OCI-LY1 (cell line): ENCODE measurements at regions not wholly inside any gene's neighbourhood (a gene's known extent, or its start where the extent isn't known, plus 50 kb on each side); places are given as distances from the start of the nearest gene placed in this dataset.

Source experiments
- H2AFZ ChIP-seq: fragments of 200-600 bp; sonication (generic), shearing (Covaris generic); 2 replicates; pipeline ENCODE4 v1.6.0; 2014; ENCODE audit warnings: antibody characterized with exemption, mild to moderate bottlenecking, low read length
- H3F3A ChIP-seq: fragments of 200-600 bp; sonication (generic), shearing (Covaris generic); 2 replicates; pipeline ENCODE4 v1.6.0; 2014; ENCODE audit warnings: mild to moderate bottlenecking, antibody characterized with exemption, low read length, moderate library complexity; ENCODE audit not compliant: insufficient read depth
- H3K27ac ChIP-seq: fragments of 200-600 bp; sonication (generic); 2 replicates; pipeline ENCODE4 v1.5.1; 2014; ENCODE audit warnings: low read length, mixed run types, mild to moderate bottlenecking, low read depth; ENCODE audit not compliant: poor library complexity, severe bottlenecking
- H3K27me3 ChIP-seq: fragments of 200-600 bp; sonication (generic); 2 replicates; pipeline ENCODE4 v1.6.0; 2014; ENCODE audit warnings: antibody characterized with exemption, mild to moderate bottlenecking, low read length, moderate library complexity; ENCODE audit not compliant: insufficient read depth
- H3K36me3 ChIP-seq: fragments of 200-600 bp; sonication (generic); 2 replicates; pipeline ENCODE4 v1.6.1; 2014; ENCODE audit warnings: mild to moderate bottlenecking, antibody characterized with exemption, low read length, moderate library complexity, mixed read lengths; ENCODE audit not compliant: insufficient read depth
- H3K4me1 ChIP-seq: fragments of 200-600 bp; sonication (generic); 2 replicates; pipeline ENCODE4 v1.5.1; 2014; ENCODE audit warnings: mild to moderate bottlenecking, low read length, moderate library complexity; ENCODE audit not compliant: insufficient read depth, severe bottlenecking
- H3K4me2 ChIP-seq: fragments of 200-600 bp; sonication (generic), shearing (Covaris generic); 2 replicates; pipeline ENCODE4 v1.6.1; 2014; ENCODE audit warnings: low read length
- H3K4me3 ChIP-seq: fragments of 200-600 bp; sonication (generic); 2 replicates; pipeline ENCODE4 v1.5.1; 2014; ENCODE audit warnings: low read length, low read depth, mild to moderate bottlenecking, mixed read lengths; ENCODE audit not compliant: poor library complexity, severe bottlenecking
- H3K79me2 ChIP-seq: fragments of 200-600 bp; shearing (Covaris generic); 2 replicates; pipeline ENCODE4 v1.6.1; 2016; ENCODE audit warnings: mixed run types, low read length, mixed read lengths; ENCODE audit not compliant: insufficient read depth
- H3K9ac ChIP-seq: fragments of 200-600 bp; sonication (generic), shearing (Covaris generic); 2 replicates; pipeline ENCODE4 v1.6.1; 2014; ENCODE audit warnings: mild to moderate bottlenecking, low read length, mixed read lengths
- H3K9me2 ChIP-seq: fragments of 200-600 bp; sonication (generic), shearing (Covaris generic); 2 replicates; pipeline ENCODE4 v1.6.1; 2014; ENCODE audit warnings: low read depth, mild to moderate bottlenecking, low read length, mixed read lengths
- H3K9me3 ChIP-seq: fragments of 200-600 bp; shearing (Covaris generic); 2 replicates; pipeline ENCODE4 v1.6.1; 2014; ENCODE audit warnings: low read length, mixed read lengths
- H4K20me1 ChIP-seq: fragments of 200-600 bp; sonication (generic), shearing (Covaris generic); 2 replicates; pipeline ENCODE4 v1.6.0; 2016; ENCODE audit warnings: mild to moderate bottlenecking, low read length; ENCODE audit not compliant: insufficient read depth
- EZH2 ChIP-seq: fragments of 200-600 bp; sonication (generic), shearing (Covaris generic); IDR thresholded peaks from 2 replicates; pipeline ENCODE4 v1.8.0; 2017; ENCODE audit warnings: borderline replicate concordance, mixed run types, mild to moderate bottlenecking, antibody characterized with exemption, low read length, moderate library complexity, mixed read lengths
- TF ChIP-seq, protein P1 (sequence below): fragments of 200-600 bp; sonication (generic), shearing (Covaris generic); IDR thresholded peaks from 2 replicates; pipeline ENCODE4 v1.5.1; 2017; ENCODE audit warnings: mild to moderate bottlenecking, antibody characterized with exemption, low read length, moderate library complexity, mixed read lengths

GRCh38 chr16:6267682-6268081, 1065.0 kb upstream of the RBFOX1 start:
- H3K4me3 ChIP-seq = no peak overlapping the region
- no peak overlapping the region for H3K4me2 ChIP-seq
- no peak overlapping the region for H3K27ac ChIP-seq
- no peaks in the 10 kb centered on the region for H3K4me1 ChIP-seq
- no peaks in the 10 kb centered on the region for H4K20me1 ChIP-seq
- H3K9ac ChIP-seq = no peak overlapping the region
- H2AFZ ChIP-seq = no peak overlapping the region
- H3K9me3 ChIP-seq = no peaks in the 10 kb centered on the region
- TF ChIP-seq EZH2 = no peak
- TF ChIP-seq, protein P1, sequence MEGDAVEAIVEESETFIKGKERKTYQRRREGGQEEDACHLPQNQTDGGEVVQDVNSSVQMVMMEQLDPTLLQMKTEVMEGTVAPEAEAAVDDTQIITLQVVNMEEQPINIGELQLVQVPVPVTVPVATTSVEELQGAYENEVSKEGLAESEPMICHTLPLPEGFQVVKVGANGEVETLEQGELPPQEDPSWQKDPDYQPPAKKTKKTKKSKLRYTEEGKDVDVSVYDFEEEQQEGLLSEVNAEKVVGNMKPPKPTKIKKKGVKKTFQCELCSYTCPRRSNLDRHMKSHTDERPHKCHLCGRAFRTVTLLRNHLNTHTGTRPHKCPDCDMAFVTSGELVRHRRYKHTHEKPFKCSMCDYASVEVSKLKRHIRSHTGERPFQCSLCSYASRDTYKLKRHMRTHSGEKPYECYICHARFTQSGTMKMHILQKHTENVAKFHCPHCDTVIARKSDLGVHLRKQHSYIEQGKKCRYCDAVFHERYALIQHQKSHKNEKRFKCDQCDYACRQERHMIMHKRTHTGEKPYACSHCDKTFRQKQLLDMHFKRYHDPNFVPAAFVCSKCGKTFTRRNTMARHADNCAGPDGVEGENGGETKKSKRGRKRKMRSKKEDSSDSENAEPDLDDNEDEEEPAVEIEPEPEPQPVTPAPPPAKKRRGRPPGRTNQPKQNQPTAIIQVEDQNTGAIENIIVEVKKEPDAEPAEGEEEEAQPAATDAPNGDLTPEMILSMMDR = no peak
- H3K79me2 ChIP-seq = no peaks in the 10 kb centered on the region
- H3K36me3 ChIP-seq = no peaks in the 10 kb centered on the region
- H3K9me2 ChIP-seq = no peaks in the 10 kb centered on the region
- H3F3A ChIP-seq = no peaks in the 10 kb centered on the region
- no peaks in the 10 kb centered on the region for H3K27me3 ChIP-seq

GRCh38 chr16:6266703-6267102, 1065.9 kb upstream of the RBFOX1 start:
- no peaks in the 10 kb centered on the region for H3K9me3 ChIP-seq
- H3K4me2 ChIP-seq = no peak overlapping the region
- H3F3A ChIP-seq = no peaks in the 10 kb centered on the region
- no peaks in the 10 kb centered on the region for H3K79me2 ChIP-seq
- H3K36me3 ChIP-seq = no peaks in the 10 kb centered on the region
- H3K4me3 ChIP-seq = no peak overlapping the region
- H2AFZ ChIP-seq = no peak overlapping the region
- TF ChIP-seq EZH2 = no peak
- TF ChIP-seq, protein P1 = no peak
- H3K27ac ChIP-seq = no peak overlapping the region
- no peaks in the 10 kb centered on the region for H3K27me3 ChIP-seq
- no peaks in the 10 kb centered on the region for H3K9me2 ChIP-seq
- H4K20me1 ChIP-seq = no peaks in the 10 kb centered on the region
- no peak overlapping the region for H3K9ac ChIP-seq
- no peaks in the 10 kb centered on the region for H3K4me1 ChIP-seq

DNA sequence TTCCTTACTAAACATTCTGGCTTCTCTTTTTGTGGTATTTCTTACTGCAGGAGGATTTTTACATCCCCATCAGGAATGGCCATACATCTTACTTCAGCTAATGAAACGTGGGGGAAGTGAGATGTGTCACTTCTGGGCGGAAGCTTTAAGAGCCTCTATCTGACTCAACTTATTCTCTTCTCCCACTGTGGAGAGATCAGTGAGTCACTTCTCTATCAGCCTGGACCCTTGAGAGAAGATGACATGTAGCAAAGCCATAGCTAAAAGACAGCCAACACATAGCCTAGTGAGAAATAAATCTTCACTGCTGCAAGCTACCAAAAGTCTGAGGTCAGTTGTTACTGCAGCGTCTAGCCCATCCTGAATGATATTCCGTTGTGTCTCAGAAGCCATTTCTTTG, 1066.7 kb upstream of the RBFOX1 start:
- TF ChIP-seq, protein P1 = no peak
- TF ChIP-seq EZH2 = no peak
- H2AFZ ChIP-seq = no peak overlapping the region
- no peaks in the 10 kb centered on the region for H3K36me3 ChIP-seq
- H3K9me3 ChIP-seq = no peaks in the 10 kb centered on the region
- H4K20me1 ChIP-seq = no peaks in the 10 kb centered on the region
- no peaks in the 10 kb centered on the region for H3K4me1 ChIP-seq
- H3K79me2 ChIP-seq = no peaks in the 10 kb centered on the region
- H3K4me2 ChIP-seq = no peak overlapping the region
- H3K9me2 ChIP-seq = no peaks in the 10 kb centered on the region
- no peak overlapping the region for H3K4me3 ChIP-seq
- H3K27ac ChIP-seq = no peak overlapping the region
- H3K27me3 ChIP-seq = no peaks in the 10 kb centered on the region
- no peak overlapping the region for H3K9ac ChIP-seq
- no peaks in the 10 kb centered on the region for H3F3A ChIP-seq
